Suprapubic skin (tissue), 4 donors: ENCODE measurements at regions not wholly inside any gene's neighbourhood (a gene's known extent, or its start where the extent isn't known, plus 50 kb on each side); places are given as distances from the start of the nearest gene placed in this dataset.

Experiments used
- CTCF ChIP-seq, 2 donors: fragments of 200-600 bp in 1 of 2; fragments of 450-650 bp in 1 of 2; sonication (generic) in 1 of 2; IDR thresholded peaks; one replicate each; pipeline ENCODE4 v1.5.1; 2016 to 2019; ENCODE audit warnings: antibody characterized with exemption in 2 of 2, mild to moderate bottlenecking in 1 of 2, moderate library complexity in 1 of 2
- EP300 ChIP-seq: sonication (generic); formaldehyde crosslinking; IDR thresholded peaks from one replicate; pipeline ENCODE4 v1.6.1; 2017; ENCODE audit warnings: antibody characterized with exemption
- POLR2A ChIP-seq, 2 donors: fragments of 450-650 bp; IDR thresholded peaks; one replicate each; pipeline ENCODE4 v1.6.1; 2017; ENCODE audit warnings: antibody characterized with exemption in 2 of 2, mild to moderate bottlenecking in 2 of 2, moderate library complexity in 2 of 2
- POLR2AphosphoS5 ChIP-seq, 3 donors: sonication (generic); formaldehyde crosslinking; IDR thresholded peaks; one replicate each; pipeline ENCODE4 v1.6.1; 2017; ENCODE audit warnings: antibody characterized with exemption in 3 of 3

GRCh38 chr14:96698960-96699539 is 98.1 kb upstream of the VRK1 start:
- TF ChIP-seq CTCF (IDR thresholded peaks at IDR 0.05), result no peak
- no peak for TF ChIP-seq POLR2A (IDR thresholded peaks at IDR 0.05)
- TF ChIP-seq POLR2AphosphoS5 (IDR thresholded peaks at IDR 0.05), result no peak
- no peak for TF ChIP-seq EP300
